WTC11 (cell line): ENCODE measurements at regions not wholly inside any gene's neighbourhood (a gene's known extent, or its start where the extent isn't known, plus 50 kb on each side); places are given as distances from the start of the nearest gene placed in this dataset.

Experiments used
- ATF3 ChIP-seq: sonication (generic); formaldehyde crosslinking; conservative IDR thresholded peaks from 2 replicates; pipeline ENCODE4 v1.8.1; 2022; ENCODE audit warnings: mild to moderate bottlenecking, missing genetic modification reagents
- ATF6 ChIP-seq: sonication (generic); formaldehyde crosslinking; IDR thresholded peaks from 2 replicates; pipeline ENCODE4 v1.8.1; 2023; ENCODE audit warnings: mild to moderate bottlenecking, missing genetic modification reagents
- CREB1 ChIP-seq: sonication (generic); formaldehyde crosslinking; IDR thresholded peaks from 2 replicates; pipeline ENCODE4 v1.8.0; 2023; ENCODE audit warnings: mild to moderate bottlenecking, missing genetic modification reagents
- ESRRA ChIP-seq: sonication (generic); formaldehyde crosslinking; IDR thresholded peaks from 2 replicates; pipeline ENCODE4 v1.8.1; 2022; ENCODE audit warnings: mild to moderate bottlenecking, missing genetic modification reagents, borderline replicate concordance
- ETV6 ChIP-seq: sonication (generic); formaldehyde crosslinking; IDR thresholded peaks from 2 replicates; pipeline ENCODE4 v1.8.1; 2022; ENCODE audit warnings: mild to moderate bottlenecking, missing genetic modification reagents
- MAX ChIP-seq: sonication (generic); formaldehyde crosslinking; IDR thresholded peaks from 2 replicates; pipeline ENCODE4 v1.8.0; 2022; ENCODE audit warnings: mild to moderate bottlenecking, missing genetic modification reagents
- SP1 ChIP-seq: sonication (generic); formaldehyde crosslinking; conservative IDR thresholded peaks from 2 replicates; pipeline ENCODE4 v1.8.1; 2022; ENCODE audit warnings: missing genetic modification reagents
- ZBTB43 ChIP-seq: sonication (generic); formaldehyde crosslinking; IDR thresholded peaks from 2 replicates; pipeline ENCODE4 v1.8.1; 2023; ENCODE audit warnings: mild to moderate bottlenecking, missing genetic modification reagents
- TF ChIP-seq, protein P1 (sequence below): fragments of 200-600 bp; IDR thresholded peaks from 2 replicates; pipeline ENCODE4 v1.8.0; 2022; ENCODE audit warnings: antibody characterized with exemption
- TF ChIP-seq, protein P2 (sequence below): sonication (generic); formaldehyde crosslinking; IDR thresholded peaks from 2 replicates; pipeline ENCODE4 v1.8.0; 2022; ENCODE audit warnings: mild to moderate bottlenecking, missing genetic modification reagents

DNA sequence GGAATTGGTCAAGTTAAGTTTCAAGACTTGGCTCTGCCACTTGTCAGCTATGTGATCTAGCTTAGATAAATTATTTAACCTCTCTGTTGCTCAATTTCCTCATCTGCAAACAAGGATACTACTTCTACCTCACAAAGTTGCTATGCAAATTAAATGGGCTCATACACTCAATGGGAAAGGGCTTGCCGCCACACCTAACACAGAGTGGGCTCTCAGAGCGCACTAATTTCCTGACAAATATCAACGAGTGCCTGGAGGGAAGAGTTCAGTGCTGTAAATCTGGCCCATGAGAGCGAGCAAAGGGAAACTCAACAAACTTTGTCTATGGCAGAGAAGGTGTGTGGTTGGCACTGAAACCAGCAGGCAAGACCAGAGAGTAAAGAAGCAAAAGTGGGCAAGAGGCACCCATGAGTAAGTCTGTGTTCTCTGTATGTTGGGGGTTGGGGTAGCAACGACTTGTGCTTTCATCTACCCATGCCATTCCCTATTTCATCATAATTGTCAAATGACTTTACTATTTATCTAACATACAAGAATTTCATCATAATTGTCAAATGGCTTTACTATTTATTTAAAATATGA lies 60.7 kb upstream of the PHF21A start:
- TF ChIP-seq MAX (CRISPR knock-in tag) (no peak), ZBTB43 (CRISPR knock-in tag) (no peak), ESRRA (CRISPR knock-in tag) (no peak), CREB1 (CRISPR knock-in tag) (no peak), SP1 (no peak), ATF6 (no peak), ETV6 (CRISPR knock-in tag) (no peak), ATF3 (no peak)
- TF ChIP-seq, protein P1, sequence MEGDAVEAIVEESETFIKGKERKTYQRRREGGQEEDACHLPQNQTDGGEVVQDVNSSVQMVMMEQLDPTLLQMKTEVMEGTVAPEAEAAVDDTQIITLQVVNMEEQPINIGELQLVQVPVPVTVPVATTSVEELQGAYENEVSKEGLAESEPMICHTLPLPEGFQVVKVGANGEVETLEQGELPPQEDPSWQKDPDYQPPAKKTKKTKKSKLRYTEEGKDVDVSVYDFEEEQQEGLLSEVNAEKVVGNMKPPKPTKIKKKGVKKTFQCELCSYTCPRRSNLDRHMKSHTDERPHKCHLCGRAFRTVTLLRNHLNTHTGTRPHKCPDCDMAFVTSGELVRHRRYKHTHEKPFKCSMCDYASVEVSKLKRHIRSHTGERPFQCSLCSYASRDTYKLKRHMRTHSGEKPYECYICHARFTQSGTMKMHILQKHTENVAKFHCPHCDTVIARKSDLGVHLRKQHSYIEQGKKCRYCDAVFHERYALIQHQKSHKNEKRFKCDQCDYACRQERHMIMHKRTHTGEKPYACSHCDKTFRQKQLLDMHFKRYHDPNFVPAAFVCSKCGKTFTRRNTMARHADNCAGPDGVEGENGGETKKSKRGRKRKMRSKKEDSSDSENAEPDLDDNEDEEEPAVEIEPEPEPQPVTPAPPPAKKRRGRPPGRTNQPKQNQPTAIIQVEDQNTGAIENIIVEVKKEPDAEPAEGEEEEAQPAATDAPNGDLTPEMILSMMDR = no peak
- TF ChIP-seq, protein P2, sequence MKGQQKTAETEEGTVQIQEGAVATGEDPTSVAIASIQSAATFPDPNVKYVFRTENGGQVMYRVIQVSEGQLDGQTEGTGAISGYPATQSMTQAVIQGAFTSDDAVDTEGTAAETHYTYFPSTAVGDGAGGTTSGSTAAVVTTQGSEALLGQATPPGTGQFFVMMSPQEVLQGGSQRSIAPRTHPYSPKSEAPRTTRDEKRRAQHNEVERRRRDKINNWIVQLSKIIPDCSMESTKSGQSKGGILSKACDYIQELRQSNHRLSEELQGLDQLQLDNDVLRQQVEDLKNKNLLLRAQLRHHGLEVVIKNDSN = no peak
